GM19438 (cell line): ENCODE measurements at regions not wholly inside any gene's neighbourhood (a gene's known extent, or its start where the extent isn't known, plus 50 kb on each side); places are given as distances from the start of the nearest gene placed in this dataset.

ENCODE experiments used
- ATAC-seq: cut with Tn5 transposase; IDR thresholded peaks from one replicate; pipeline ENCODE4 v1.9.1; 2021; ENCODE audit warnings: low read depth; ENCODE audit not compliant: unreplicated experiment

- no peak for ATAC-seq
Observed at GRCh38 chr21:16913010-16913409, 599.8 kb upstream of the CXADR start.

GRCh38 chr21:16928439-16928838, 584.4 kb upstream of the CXADR start:
- ATAC-seq = no peak

GRCh38 chr21:16932314-16932713, 580.5 kb upstream of the CXADR start:
- ATAC-seq = no peak

GRCh38 chr21:16942703-16943102, 570.1 kb upstream of the CXADR start:
- ATAC-seq = no peak

GRCh38 chr21:16943231-16943630, 569.6 kb upstream of the CXADR start:
- ATAC-seq = no peak

- ATAC-seq = no peak
Observed at GRCh38 chr21:16945580-16945979, 567.3 kb upstream of the CXADR start.

GRCh38 chr21:16956824-16957223, 556.0 kb upstream of the CXADR start:
- ATAC-seq = no peak

- ATAC-seq = no peak
Observed at GRCh38 chr21:16965424-16965823, 547.4 kb upstream of the CXADR start.

- no peak for ATAC-seq
Observed at GRCh38 chr21:16968436-16968835, 544.4 kb upstream of the CXADR start.

- no peak for ATAC-seq
Observed at GRCh38 chr21:16969636-16970035, 543.2 kb upstream of the CXADR start.

GRCh38 chr21:16974060-16974459, 538.8 kb upstream of the CXADR start:
- ATAC-seq = no peak

GRCh38 chr21:16976193-16976592, 536.6 kb upstream of the CXADR start:
- no peak for ATAC-seq

- no peak for ATAC-seq
Observed at GRCh38 chr21:16978309-16978895, 534.4 kb upstream of the CXADR start.

- ATAC-seq = no peak
Observed at GRCh38 chr21:16979574-16979973, 533.3 kb upstream of the CXADR start.

GRCh38 chr21:16983420-16983819, 529.4 kb upstream of the CXADR start:
- ATAC-seq = no peak

- no peak for ATAC-seq
Observed at GRCh38 chr21:16992448-16992847, 520.4 kb upstream of the CXADR start.

- no peak for ATAC-seq
Observed at GRCh38 chr21:16993416-16994038, 519.3 kb upstream of the CXADR start.

GRCh38 chr21:17002594-17003257, 510.1 kb upstream of the CXADR start:
- ATAC-seq = no peak

GRCh38 chr21:17003258-17003615, 509.6 kb upstream of the CXADR start:
- no peak for ATAC-seq

- ATAC-seq = no peak
Observed at GRCh38 chr21:17003763-17004373, 509.0 kb upstream of the CXADR start.

- no peak for ATAC-seq
Observed at GRCh38 chr21:17032141-17032655, 480.6 kb upstream of the CXADR start.

GRCh38 chr21:17044696-17045095, 468.1 kb upstream of the CXADR start:
- no peak for ATAC-seq
